Hematopoietic multipotent progenitor cell treated with erythropoietin and hydrocortisone succinate and interleukin-3 and kit ligand, for 17 days (in vitro differentiated cells): ENCODE measurements at regions not wholly inside any gene's neighbourhood (a gene's known extent, or its start where the extent isn't known, plus 50 kb on each side); places are given as distances from the start of the nearest gene placed in this dataset.

Source experiments
- DNase-seq: peaks from one replicate; pipeline ENCODE4 v3.0.0-alpha.2; 2015; ENCODE audit warnings: low spot score

GRCh38 chr4:138317175-138317748 is 75.1 kb upstream of the SLC7A11 start:
- no peak for DNase-seq

GRCh38 chr4:138312536-138312911 is 70.4 kb upstream of the SLC7A11 start:
- DNase-seq, result no peak

GRCh38 chr4:138311771-138312535 is 69.8 kb upstream of the SLC7A11 start:
- DNase-seq, result no peak

DNA sequence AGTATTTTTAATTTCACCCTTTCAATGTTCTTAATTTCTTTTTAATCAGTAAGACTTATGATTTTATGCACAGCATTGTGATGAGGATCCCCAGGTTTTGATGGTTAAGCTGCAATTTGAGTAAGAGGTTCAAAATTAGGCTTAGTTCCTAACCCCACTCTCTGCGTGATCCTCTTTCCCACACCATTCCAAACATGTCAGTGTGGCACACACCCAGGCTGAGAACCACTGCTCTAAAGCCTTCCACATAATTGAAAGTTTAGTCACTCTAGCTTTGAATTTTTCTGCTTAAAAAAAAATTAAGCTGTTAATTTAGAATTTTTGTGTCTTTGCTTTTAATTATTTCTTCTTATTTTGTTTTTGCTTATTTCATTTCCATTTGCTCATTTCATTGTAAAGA is 68.8 kb upstream of the SLC7A11 start:
- DNase-seq, result no peak

GRCh38 chr4:138310498-138310897 is 68.3 kb upstream of the SLC7A11 start:
- DNase-seq, result no peak

GRCh38 chr4:138308356-138308755 is 66.2 kb upstream of the SLC7A11 start:
- DNase-seq, result no peak

GRCh38 chr4:138307319-138307718 is 65.2 kb upstream of the SLC7A11 start:
- DNase-seq, result no peak

DNA sequence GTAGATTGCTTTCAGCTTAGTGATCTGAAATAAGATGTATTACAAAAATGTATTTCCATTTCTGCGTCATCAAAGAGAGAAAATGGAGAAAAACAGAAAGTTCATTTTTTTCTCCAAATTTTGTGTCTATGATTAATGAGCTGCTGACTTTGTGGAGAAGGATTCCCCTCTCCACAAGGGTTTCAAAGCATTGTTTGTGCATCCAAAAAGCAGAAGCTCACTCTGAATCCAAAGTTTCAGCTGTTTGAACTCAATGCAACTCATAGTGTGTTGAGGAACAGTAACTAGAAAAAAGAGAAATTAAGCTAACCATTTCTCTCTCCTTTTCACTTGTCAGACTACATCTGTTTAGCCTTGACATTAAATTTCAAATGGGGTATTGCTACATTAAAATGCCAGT is 62.9 kb upstream of the SLC7A11 start:
- DNase-seq, result no peak

GRCh38 chr4:138301536-138301935 is 59.4 kb upstream of the SLC7A11 start:
- no peak for DNase-seq

DNA sequence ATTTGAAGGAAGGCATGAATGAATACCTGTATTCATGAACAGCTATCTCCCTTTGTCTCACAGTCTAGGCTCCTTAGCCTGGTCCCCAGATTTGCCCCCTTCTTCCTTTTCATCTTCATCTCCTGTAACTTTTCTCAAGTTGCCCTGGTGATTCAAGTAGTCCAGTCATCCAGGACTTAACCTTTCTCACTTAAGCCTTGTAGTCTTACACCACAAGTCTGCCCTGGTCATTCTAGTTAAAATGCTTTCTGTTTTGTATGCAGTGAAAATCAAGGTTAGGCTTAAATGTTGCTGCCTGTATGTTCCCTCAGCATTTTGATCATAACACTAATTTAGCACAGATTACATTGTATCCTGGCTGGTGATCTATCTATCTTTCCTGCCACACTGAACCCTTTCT is 58.5 kb upstream of the SLC7A11 start:
- no peak for DNase-seq

- no peak for DNase-seq
These were observed 57.7 kb upstream of the SLC7A11 start for GRCh38 chr4:138299881-138300280.

DNA sequence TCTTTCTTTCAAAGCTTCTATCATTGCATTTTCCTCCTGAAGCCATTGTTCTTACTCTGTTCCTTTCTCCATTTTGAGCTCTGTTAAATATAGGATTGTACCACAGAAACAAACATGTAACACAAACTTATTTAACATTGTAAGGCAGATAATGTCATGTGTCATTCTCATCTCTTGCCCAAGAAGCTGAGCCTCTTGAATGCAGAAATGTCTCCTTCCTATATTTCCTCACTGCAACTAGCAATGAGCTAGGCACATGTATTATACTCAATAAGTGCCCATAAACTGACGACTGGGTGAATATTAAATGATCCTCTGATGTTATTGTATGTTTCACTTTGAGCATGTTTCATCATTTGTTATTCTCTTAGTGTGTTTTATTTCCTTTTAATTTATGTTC is 56.7 kb upstream of the SLC7A11 start:
- DNase-seq, result no peak

DNA sequence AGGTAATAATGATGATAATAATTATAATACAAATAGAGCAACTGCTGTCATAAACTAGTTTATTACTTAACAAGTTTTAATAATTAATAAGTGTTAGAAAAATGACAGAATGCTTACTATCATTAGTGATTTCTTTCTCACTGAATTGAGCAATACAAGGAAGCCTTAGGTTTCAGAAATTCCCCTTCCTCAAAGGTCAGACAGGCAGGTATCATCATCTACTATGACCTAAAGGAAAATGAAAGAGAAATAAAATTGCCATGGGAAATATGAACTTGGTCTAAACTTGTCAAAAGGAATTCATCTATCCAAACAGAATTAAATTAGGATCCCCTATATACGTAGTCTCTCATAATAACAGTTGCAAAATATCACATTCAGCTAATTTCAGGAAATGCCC is 56.3 kb upstream of the SLC7A11 start:
- DNase-seq, result no peak

GRCh38 chr4:138297743-138298405 is 55.7 kb upstream of the SLC7A11 start:
- DNase-seq, result no peak

DNA sequence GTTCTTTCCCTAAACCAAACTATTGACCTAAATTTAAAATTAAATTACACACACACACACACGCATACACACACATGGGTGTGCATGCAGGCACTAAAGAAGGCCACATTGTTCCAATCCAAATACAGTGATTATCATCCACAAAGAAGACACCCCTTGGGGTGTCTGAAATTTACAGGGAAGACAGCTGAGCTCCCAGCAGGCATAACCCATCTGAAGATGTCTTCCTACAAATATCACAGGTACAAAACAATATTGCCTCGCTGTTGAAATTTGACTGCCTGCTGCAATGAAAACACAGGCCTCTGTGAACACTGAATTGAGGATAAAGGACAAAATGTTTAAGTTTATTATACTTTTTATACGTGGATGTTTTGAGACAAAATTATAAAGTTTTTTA is 50.2 kb upstream of the SLC7A11 start:
- DNase-seq, result no peak
